Activated T-cell treated with anti-CD3 and anti-CD28 coated beads, Interleukin-2, amount 50 U/mL, for 24 hours (primary cell): ENCODE measurements at regions not wholly inside any gene's neighbourhood (a gene's known extent, or its start where the extent isn't known, plus 50 kb on each side); places are given as distances from the start of the nearest gene placed in this dataset.

Experiments
- DNase-seq: peaks from one replicate; pipeline ENCODE4 v3.0.0-alpha.2; 2020
- H3K27ac Mint-ChIP-seq: 2 replicates; pipeline ENCODE4 v1.8.0; 2020; ENCODE audit warnings: mild to moderate bottlenecking, mixed read lengths
- H3K27me3 Mint-ChIP-seq: 2 replicates; pipeline ENCODE4 v1.8.0; 2020; ENCODE audit warnings: mixed read lengths
- H3K36me3 Mint-ChIP-seq: 2 replicates; pipeline ENCODE4 v1.8.0; 2020; ENCODE audit warnings: low read depth, mixed read lengths
- H3K4me1 Mint-ChIP-seq: 2 replicates; pipeline ENCODE4 v1.8.0; 2020; ENCODE audit warnings: low read depth, mixed read lengths
- H3K4me3 Mint-ChIP-seq: 2 replicates; pipeline ENCODE4 v1.8.0; 2020; ENCODE audit warnings: mild to moderate bottlenecking, moderate library complexity, mixed read lengths
- H3K9me3 Mint-ChIP-seq: 2 replicates; pipeline ENCODE4 v1.8.0; 2020; ENCODE audit warnings: mixed read lengths

GRCh38 chr7:25940086-25940906 lies 211.7 kb upstream of the NFE2L3 start:
- Mint-ChIP-seq H3K4me3 (peak overlapping the region; percentile 9), H3K36me3 (no peaks in the 10 kb centered on the region), H3K27ac (peak overlapping the region; percentile 51), H3K9me3 (peaks cover 1% of the 10 kb centered on the region), H3K27me3 (peaks cover 32% of the 10 kb centered on the region), H3K4me1 (peaks cover 15% of the 10 kb centered on the region)
- DNase-seq, result no peak

- DNase-seq, result no peak
- H3K4me3 Mint-ChIP-seq, result no peak overlapping the region
- H3K36me3 Mint-ChIP-seq, result no peaks in the 10 kb centered on the region
- H3K9me3 Mint-ChIP-seq, result no peaks in the 10 kb centered on the region
- no peak overlapping the region for H3K27ac Mint-ChIP-seq
- peaks cover 22% of the 10 kb centered on the region for H3K4me1 Mint-ChIP-seq
- peaks cover 30% of the 10 kb centered on the region for H3K27me3 Mint-ChIP-seq
Measured at GRCh38 chr7:25944777-25945515, 207.1 kb upstream of the NFE2L3 start.

GRCh38 chr7:25945608-25946007 lies 206.4 kb upstream of the NFE2L3 start:
- H3K4me3 Mint-ChIP-seq, result no peak overlapping the region
- no peaks in the 10 kb centered on the region for H3K9me3 Mint-ChIP-seq
- no peaks in the 10 kb centered on the region for H3K36me3 Mint-ChIP-seq
- H3K27me3 Mint-ChIP-seq, result peaks cover 33% of the 10 kb centered on the region
- peaks cover 19% of the 10 kb centered on the region for H3K4me1 Mint-ChIP-seq
- no peak overlapping the region for H3K27ac Mint-ChIP-seq
- no peak for DNase-seq

- DNase-seq, result no peak
- no peaks in the 10 kb centered on the region for H3K36me3 Mint-ChIP-seq
- peaks cover 33% of the 10 kb centered on the region for H3K27me3 Mint-ChIP-seq
Measured at GRCh38 chr7:25946181-25946580, 205.8 kb upstream of the NFE2L3 start.

GRCh38 chr7:25947669-25948516 lies 204.1 kb upstream of the NFE2L3 start:
- no peaks in the 10 kb centered on the region for H3K9me3 Mint-ChIP-seq
- H3K27ac Mint-ChIP-seq, result no peak overlapping the region
- DNase-seq, result no peak
- H3K27me3 Mint-ChIP-seq, result peaks cover 28% of the 10 kb centered on the region
- peaks cover 18% of the 10 kb centered on the region for H3K4me1 Mint-ChIP-seq
- H3K4me3 Mint-ChIP-seq, result no peak overlapping the region
- no peaks in the 10 kb centered on the region for H3K36me3 Mint-ChIP-seq

More at GRCh38 chr7:25946181-25946580, 205.8 kb upstream of the NFE2L3 start:
- H3K4me1 Mint-ChIP-seq, result peaks cover 15% of the 10 kb centered on the region
- H3K9me3 Mint-ChIP-seq, result no peaks in the 10 kb centered on the region
- H3K4me3 Mint-ChIP-seq, result no peak overlapping the region
- no peak overlapping the region for H3K27ac Mint-ChIP-seq

- DNase-seq, result no peak
- no peaks in the 10 kb centered on the region for H3K9me3 Mint-ChIP-seq
- H3K27ac Mint-ChIP-seq, result peak overlapping the region; percentile 44
- no peaks in the 10 kb centered on the region for H3K36me3 Mint-ChIP-seq
- peaks cover 18% of the 10 kb centered on the region for H3K4me1 Mint-ChIP-seq
- peaks cover 22% of the 10 kb centered on the region for H3K27me3 Mint-ChIP-seq
- H3K4me3 Mint-ChIP-seq, result peak overlapping the region; percentile 78
Measured at GRCh38 chr7:25949736-25950487, 202.1 kb upstream of the NFE2L3 start.

GRCh38 chr7:25950488-25951413 lies 201.2 kb upstream of the NFE2L3 start:
- H3K27me3 Mint-ChIP-seq, result peaks cover 16% of the 10 kb centered on the region
- peak overlapping the region; percentile 82 for H3K4me3 Mint-ChIP-seq
- no peaks in the 10 kb centered on the region for H3K9me3 Mint-ChIP-seq
- H3K36me3 Mint-ChIP-seq, result no peaks in the 10 kb centered on the region
- peak; percentile 87 for DNase-seq
- peak overlapping the region; percentile 84 for H3K27ac Mint-ChIP-seq
- H3K4me1 Mint-ChIP-seq, result peaks cover 18% of the 10 kb centered on the region

- H3K4me3 Mint-ChIP-seq, result peak overlapping the region; percentile 38
- peaks cover 18% of the 10 kb centered on the region for H3K4me1 Mint-ChIP-seq
- DNase-seq, result no peak
- no peaks in the 10 kb centered on the region for H3K9me3 Mint-ChIP-seq
- peaks cover 16% of the 10 kb centered on the region for H3K27me3 Mint-ChIP-seq
- no peak overlapping the region for H3K27ac Mint-ChIP-seq
- H3K36me3 Mint-ChIP-seq, result no peaks in the 10 kb centered on the region
Measured at GRCh38 chr7:25951414-25952260, 200.4 kb upstream of the NFE2L3 start.

- Mint-ChIP-seq H3K4me3 (peak overlapping the region; percentile 4), H3K27me3 (peaks cover 16% of the 10 kb centered on the region)
Measured at GRCh38 chr7:25952261-25953057, 199.5 kb upstream of the NFE2L3 start.

GRCh38 chr7:25953859-25954258 lies 198.1 kb upstream of the NFE2L3 start:
- Mint-ChIP-seq H3K27me3 (peaks cover 14% of the 10 kb centered on the region), H3K4me3 (no peak overlapping the region), H3K36me3 (no peaks in the 10 kb centered on the region)

More at GRCh38 chr7:25952261-25953057, 199.5 kb upstream of the NFE2L3 start:
- DNase-seq, result no peak
- Mint-ChIP-seq H3K36me3 (no peaks in the 10 kb centered on the region), H3K27ac (no peak overlapping the region), H3K4me1 (peaks cover 18% of the 10 kb centered on the region), H3K9me3 (no peaks in the 10 kb centered on the region)

GRCh38 chr7:25954395-25954794 lies 197.6 kb upstream of the NFE2L3 start:
- DNase-seq, result no peak
- Mint-ChIP-seq H3K4me3 (no peak overlapping the region), H3K27me3 (peaks cover 8% of the 10 kb centered on the region), H3K9me3 (no peaks in the 10 kb centered on the region), H3K36me3 (no peaks in the 10 kb centered on the region), H3K4me1 (peaks cover 13% of the 10 kb centered on the region), H3K27ac (no peak overlapping the region)

More at GRCh38 chr7:25953859-25954258, 198.1 kb upstream of the NFE2L3 start:
- H3K27ac Mint-ChIP-seq, result no peak overlapping the region
- no peak for DNase-seq
- H3K4me1 Mint-ChIP-seq, result peaks cover 18% of the 10 kb centered on the region
- no peaks in the 10 kb centered on the region for H3K9me3 Mint-ChIP-seq
